A673 (cell line): ENCODE measurements at regions not wholly inside any gene's neighbourhood (a gene's known extent, or its start where the extent isn't known, plus 50 kb on each side); places are given as distances from the start of the nearest gene placed in this dataset.

Experiments used
- BruUV-seq: library from RNA; stranded (reverse); fragments of 400-500 nt; replicated peaks from 2 replicates; lab custom pipeline; 2021; lab: Mats Ljungman, UMichigan
- CTCF ChIA-PET: fragments of 300-600 bp; sonication (Branson Sonifier 250); formaldehyde crosslinking; loops from one replicate; lab custom pipeline; 2022; ENCODE audit warnings: antibody characterized with exemption; lab: Charles Lee
- POLR2A ChIA-PET: fragments of 300-600 bp; sonication (Branson Sonifier 250); formaldehyde crosslinking; loops from one replicate; lab custom pipeline; 2022; ENCODE audit warnings: antibody characterized with exemption; ENCODE audit not compliant: low non-redundant PET; lab: Charles Lee
- DNase-seq: peaks from one replicate; pipeline ENCODE4 v3.0.0-alpha.2; 2015; ENCODE audit warnings: low spot score
- H3K27ac ChIP-seq: fragments of 200-600 bp; sonication (generic); 2 replicates; pipeline ENCODE4 v1.5.1; 2016; ENCODE audit warnings: mixed run types, low read depth, mild to moderate bottlenecking, mixed read lengths, antibody characterized with exemption, low read length; ENCODE audit not compliant: poor library complexity, severe bottlenecking
- H3K27me3 ChIP-seq: fragments of 200-600 bp; sonication (generic); replicated peaks from 2 replicates; pipeline ENCODE4 v1.6.1; 2017; ENCODE audit warnings: mixed run types, low read depth, mild to moderate bottlenecking, mixed read lengths, antibody characterized with exemption, low read length; ENCODE audit not compliant: insufficient read depth, poor library complexity
- H3K36me3 ChIP-seq: fragments of 200-600 bp; sonication (generic); 2 replicates; pipeline ENCODE4 v1.6.1; 2016; ENCODE audit warnings: mixed run types, mild to moderate bottlenecking, mixed read lengths, antibody characterized with exemption, low read length; ENCODE audit not compliant: insufficient read depth, poor library complexity, severe bottlenecking
- H3K4me1 ChIP-seq: fragments of 200-600 bp; sonication (generic); 2 replicates; pipeline ENCODE4 v1.6.1; 2017; ENCODE audit warnings: mixed run types, mild to moderate bottlenecking, mixed read lengths, antibody characterized with exemption, low read length; ENCODE audit not compliant: insufficient read depth, poor library complexity, severe bottlenecking
- H3K4me3 ChIP-seq: fragments of 200-600 bp; sonication (generic); 2 replicates; pipeline ENCODE4 v1.5.1; 2016; ENCODE audit warnings: low read depth, mixed run types, mild to moderate bottlenecking, mixed read lengths, low read length; ENCODE audit not compliant: poor library complexity, severe bottlenecking
- H3K9me3 ChIP-seq: fragments of 200-600 bp; sonication (generic); 2 replicates; pipeline ENCODE4 v1.6.1; 2016; ENCODE audit warnings: mixed run types, low read depth, mild to moderate bottlenecking, mixed read lengths, antibody characterized with exemption, low read length; ENCODE audit not compliant: poor library complexity, severe bottlenecking
- CTCF ChIP-seq: fragments of 300-800, 200-600 bp; sonication (generic); conservative IDR thresholded peaks from 2 replicates; pipeline ENCODE4 v1.5.1; 2017; ENCODE audit warnings: low read depth, mild to moderate bottlenecking, antibody characterized with exemption, low read length, moderate library complexity, mixed read lengths
- EZH2 ChIP-seq: fragments of 200-600 bp; sonication (generic); IDR thresholded peaks from 2 replicates; pipeline ENCODE4 v1.6.1; 2017; ENCODE audit warnings: borderline replicate concordance, low read depth, mild to moderate bottlenecking, mixed read lengths, antibody characterized with exemption, low read length; ENCODE audit not compliant: poor library complexity, severe bottlenecking
- intact Hi-C: fragments of 100-400 bp; cut with micrococcal nuclease; formaldehyde crosslinking; loops from one replicate; pipeline ENCODE4 v1.10.0; 2022; ENCODE audit not compliant: unreplicated experiment

GRCh38 chr18:37660658-37661057 is 95.1 kb upstream of the CELF4 start:
- ChIA-PET POLR2A (no interaction called here), CTCF (no interaction called here)
- no peaks in the 10 kb centered on the region for H3K36me3 ChIP-seq
- H3K27ac ChIP-seq = no peak overlapping the region
- no peaks in the 10 kb centered on the region for H3K27me3 ChIP-seq
- DNase-seq = no peak
- no TSS peak for BruUV-seq
- H3K4me3 ChIP-seq = no peak overlapping the region
- intact Hi-C loops = no loop called here
- H3K4me1 ChIP-seq = no peaks in the 10 kb centered on the region
- TF ChIP-seq CTCF = no peak
- TF ChIP-seq EZH2 = no peak
- H3K9me3 ChIP-seq = no peaks in the 10 kb centered on the region

GRCh38 chr18:37659906-37660305 is 94.3 kb upstream of the CELF4 start:
- no peaks in the 10 kb centered on the region for H3K9me3 ChIP-seq
- no peaks in the 10 kb centered on the region for H3K4me1 ChIP-seq
- ChIA-PET CTCF (no interaction called here), POLR2A (no interaction called here)
- no peak overlapping the region for H3K27ac ChIP-seq
- BruUV-seq = no TSS peak
- no peaks in the 10 kb centered on the region for H3K36me3 ChIP-seq
- intact Hi-C loops = no loop called here
- TF ChIP-seq CTCF = no peak
- no peak for TF ChIP-seq EZH2
- H3K4me3 ChIP-seq = no peak overlapping the region
- DNase-seq = no peak
- no peaks in the 10 kb centered on the region for H3K27me3 ChIP-seq

GRCh38 chr18:37658894-37659293 is 93.3 kb upstream of the CELF4 start:
- ChIA-PET POLR2A (no interaction called here), CTCF (no interaction called here)
- Histone ChIP-seq H3K4me3 (no peak overlapping the region), H3K27me3 (no peaks in the 10 kb centered on the region), H3K36me3 (no peaks in the 10 kb centered on the region), H3K4me1 (no peaks in the 10 kb centered on the region), H3K9me3 (no peaks in the 10 kb centered on the region), H3K27ac (no peak overlapping the region)
- no TSS peak for BruUV-seq
- intact Hi-C loops = no loop called here
- TF ChIP-seq EZH2 = no peak
- no peak for TF ChIP-seq CTCF
- DNase-seq = no peak
